Transverse colon (tissue), 3 donors: ENCODE measurements at regions not wholly inside any gene's neighbourhood (a gene's known extent, or its start where the extent isn't known, plus 50 kb on each side); places are given as distances from the start of the nearest gene placed in this dataset.

Source experiments
- CTCF ChIP-seq, 5 experiments: fragments of 200-600 bp in 3 of 5; fragments of 450-650 bp in 2 of 5; sonication (generic) in 3 of 5; IDR thresholded peaks; 1 replicate in 2 of 5; 2 replicates in 3 of 5; pipeline ENCODE4 v1.5.1; 2016 to 2017; ENCODE audit warnings: antibody characterized with exemption in 5 of 5, inconsistent platforms in 3 of 5, mild to moderate bottlenecking in 2 of 5, moderate library complexity in 1 of 5
- EP300 ChIP-seq: sonication (generic); formaldehyde crosslinking; IDR thresholded peaks from one replicate; pipeline ENCODE4 v1.6.1; 2017; ENCODE audit warnings: antibody characterized with exemption, low read depth
- POLR2A ChIP-seq: fragments of 450-650 bp; IDR thresholded peaks from one replicate; pipeline ENCODE4 v1.6.1; 2016; ENCODE audit warnings: antibody characterized with exemption, mild to moderate bottlenecking, moderate library complexity

GRCh38 chr15:77905301-77905920, 172.1 kb downstream of the TBC1D2B start:
- TF ChIP-seq POLR2A (no peak), EP300 (no peak), CTCF (IDR thresholded peaks at IDR 0.05) (no peak)
